ENCODE measurements at regions not wholly inside any gene's neighbourhood (a gene's known extent, or its start where the extent isn't known, plus 50 kb on each side); places are given as distances from the start of the nearest gene placed in this dataset.
A peak's percentile ranks its signal among the peaks of the same experiment; 100 is the strongest.

- peaks cover 4% of the 10 kb centered on the region for H3K4me1 Mint-ChIP-seq
- WGBS, 2 experiments (ENCODE audit: insufficient coverage in 1 of 2, insufficient read length in 1 of 2), result 93 to 95% methylated on average over 2 of the region's 2 CpGs
Measured at GRCh38 chr17:72188801-72189200, 68.0 kb downstream of the SOX9 start.

GRCh38 chr17:72189768-72190593 is 69.2 kb downstream of the SOX9 start:
- Histone ChIP-seq H3K4me3 (ENCODE audit: low read length) (no peak overlapping the region), H3K27ac (ENCODE audit: low read depth, low read length) (no peak overlapping the region), H3K9ac (ENCODE audit: extremely low read depth, low read length, poor library complexity, severe bottlenecking) (no peak overlapping the region), H3K9me3 (ENCODE audit: control insufficient read depth, low read length) (no peaks in the 10 kb centered on the region), H3K4me1 (ENCODE audit: control insufficient read depth, insufficient read depth, low read length) (no peaks in the 10 kb centered on the region), H3K27me3 (ENCODE audit: control insufficient read depth, insufficient read depth, low read length, poor library complexity, severe bottlenecking) (no peaks in the 10 kb centered on the region), H3K36me3 (ENCODE audit: control insufficient read depth, insufficient read depth, low read length) (no peaks in the 10 kb centered on the region)
- H3K27ac Mint-ChIP-seq, result no peak overlapping the region
- H3K27me3 Mint-ChIP-seq (ENCODE audit: insufficient read depth), result peaks cover 11% of the 10 kb centered on the region
- WGBS, 2 experiments (ENCODE audit: insufficient coverage in 1 of 2, insufficient read length in 1 of 2), result 75 to 87% methylated on average over 2 to 5 of the region's 5 CpGs
- no peaks in the 10 kb centered on the region for H3K9me3 Mint-ChIP-seq
- no peaks in the 10 kb centered on the region for H3K36me3 Mint-ChIP-seq (ENCODE audit: low read depth)
- TF ChIP-seq CTCF (conservative IDR thresholded peaks at IDR 0.05), result no peak
- H3K4me1 Mint-ChIP-seq, result peaks cover 4% of the 10 kb centered on the region
- H3K4me3 Mint-ChIP-seq, result no peak overlapping the region
- peak; percentile 24 for DNase-seq

More at GRCh38 chr17:72188801-72189200, 68.0 kb downstream of the SOX9 start:
- no peaks in the 10 kb centered on the region for H3K36me3 Mint-ChIP-seq (ENCODE audit: low read depth)
- Histone ChIP-seq H3K27me3 (ENCODE audit: control insufficient read depth, insufficient read depth, low read length, poor library complexity, severe bottlenecking) (no peaks in the 10 kb centered on the region), H3K4me1 (ENCODE audit: control insufficient read depth, insufficient read depth, low read length) (no peaks in the 10 kb centered on the region), H3K27ac (ENCODE audit: low read depth, low read length) (no peak overlapping the region), H3K36me3 (ENCODE audit: control insufficient read depth, insufficient read depth, low read length) (no peaks in the 10 kb centered on the region), H3K9ac (ENCODE audit: extremely low read depth, low read length, poor library complexity, severe bottlenecking) (no peak overlapping the region), H3K9me3 (ENCODE audit: control insufficient read depth, low read length) (no peaks in the 10 kb centered on the region), H3K4me3 (ENCODE audit: low read length) (no peak overlapping the region)
- H3K9me3 Mint-ChIP-seq, result no peaks in the 10 kb centered on the region
- DNase-seq, result no peak
- no peak for TF ChIP-seq CTCF (conservative IDR thresholded peaks at IDR 0.05)
- no peak overlapping the region for H3K27ac Mint-ChIP-seq
- no peak overlapping the region for H3K4me3 Mint-ChIP-seq
- peaks cover 8% of the 10 kb centered on the region for H3K27me3 Mint-ChIP-seq (ENCODE audit: insufficient read depth)

- H3K4me1 Mint-ChIP-seq, result peaks cover 4% of the 10 kb centered on the region
- no peak for TF ChIP-seq CTCF (conservative IDR thresholded peaks at IDR 0.05)
- Histone ChIP-seq H3K36me3 (ENCODE audit: control insufficient read depth, insufficient read depth, low read length) (no peaks in the 10 kb centered on the region), H3K9ac (ENCODE audit: extremely low read depth, low read length, poor library complexity, severe bottlenecking) (no peak overlapping the region), H3K27ac (ENCODE audit: low read depth, low read length) (no peak overlapping the region), H3K4me1 (ENCODE audit: control insufficient read depth, insufficient read depth, low read length) (no peaks in the 10 kb centered on the region), H3K4me3 (ENCODE audit: low read length) (no peak overlapping the region), H3K27me3 (ENCODE audit: control insufficient read depth, insufficient read depth, low read length, poor library complexity, severe bottlenecking) (no peaks in the 10 kb centered on the region), H3K9me3 (ENCODE audit: control insufficient read depth, low read length) (no peaks in the 10 kb centered on the region)
- WGBS, 2 experiments (ENCODE audit: insufficient coverage in 1 of 2, insufficient read length in 1 of 2), result 90% methylated on average over 5 of the region's 5 CpGs; no CpG with 5 or more reads in 1 of the 2 experiments
- no peaks in the 10 kb centered on the region for H3K9me3 Mint-ChIP-seq
- H3K27ac Mint-ChIP-seq, result no peak overlapping the region
- no peaks in the 10 kb centered on the region for H3K36me3 Mint-ChIP-seq (ENCODE audit: low read depth)
- H3K27me3 Mint-ChIP-seq (ENCODE audit: insufficient read depth), result peaks cover 11% of the 10 kb centered on the region
- H3K4me3 Mint-ChIP-seq, result no peak overlapping the region
- peak; percentile 33 for DNase-seq
Measured at GRCh38 chr17:72191356-72191755, 70.5 kb downstream of the SOX9 start.

Data from endodermal cell (in vitro differentiated cells).